ENCODE measurements at regions not wholly inside any gene's neighbourhood (a gene's known extent, or its start where the extent isn't known, plus 50 kb on each side); places are given as distances from the start of the nearest gene placed in this dataset.

DNA sequence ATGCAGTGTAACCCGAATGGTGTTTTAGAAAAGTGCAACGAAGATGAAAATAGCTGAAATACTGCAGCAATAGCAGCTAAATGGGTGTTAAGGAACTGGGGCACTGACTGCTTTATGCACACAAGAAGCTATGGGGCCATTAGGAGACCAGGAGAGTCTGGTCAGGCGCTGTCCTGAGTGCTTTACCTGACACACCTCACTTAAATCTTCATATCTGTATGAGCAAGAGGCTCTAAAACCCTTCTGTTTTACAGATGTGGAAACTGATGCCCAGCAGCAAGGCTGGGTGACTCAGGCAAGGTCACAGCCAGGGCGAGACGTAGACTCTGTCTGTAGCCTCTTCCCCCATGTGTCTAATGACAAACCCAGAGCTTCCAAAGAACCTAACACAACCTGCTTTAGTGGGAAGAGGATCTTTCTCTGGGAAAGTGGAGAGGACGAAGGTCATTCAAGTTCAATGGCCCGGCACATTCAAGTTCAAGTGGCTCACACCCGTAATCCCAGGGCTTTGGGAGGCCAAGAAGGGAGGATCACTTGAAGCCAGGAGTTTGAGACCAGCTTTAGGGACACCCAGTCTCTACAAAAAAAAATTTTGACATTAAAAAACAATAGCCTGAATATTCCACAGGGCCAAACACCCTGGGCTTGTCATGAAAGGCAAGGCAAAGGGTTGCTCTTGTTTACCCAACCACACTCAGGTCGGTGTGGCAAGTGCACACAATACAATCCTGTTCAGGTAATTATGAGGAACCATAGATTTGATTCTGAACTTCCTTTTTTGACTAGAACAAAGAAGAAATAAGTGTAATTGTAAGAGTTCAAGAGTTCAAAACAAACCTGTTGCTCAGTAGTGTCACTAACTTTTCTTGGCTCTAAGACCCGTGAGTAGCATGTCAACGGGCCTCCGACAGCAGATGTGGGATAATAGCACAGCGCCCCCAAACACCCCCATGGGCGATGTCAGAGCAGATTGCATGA is 53.7 kb upstream of the KLF6 start:
- POLR2A ChIA-PET = no interaction called here
- Mint-ChIP-seq H3K4me1 (peaks cover 3% of the 10 kb centered on the region), H3K4me3 (no peak overlapping the region), H3K27me3 (ENCODE audit: low read depth) (no peaks in the 10 kb centered on the region), H3K27ac (no peak overlapping the region), H3K9me3 (no peaks in the 10 kb centered on the region), H3K36me3 (no peaks in the 10 kb centered on the region)
- TF ChIP-seq, protein P1, sequence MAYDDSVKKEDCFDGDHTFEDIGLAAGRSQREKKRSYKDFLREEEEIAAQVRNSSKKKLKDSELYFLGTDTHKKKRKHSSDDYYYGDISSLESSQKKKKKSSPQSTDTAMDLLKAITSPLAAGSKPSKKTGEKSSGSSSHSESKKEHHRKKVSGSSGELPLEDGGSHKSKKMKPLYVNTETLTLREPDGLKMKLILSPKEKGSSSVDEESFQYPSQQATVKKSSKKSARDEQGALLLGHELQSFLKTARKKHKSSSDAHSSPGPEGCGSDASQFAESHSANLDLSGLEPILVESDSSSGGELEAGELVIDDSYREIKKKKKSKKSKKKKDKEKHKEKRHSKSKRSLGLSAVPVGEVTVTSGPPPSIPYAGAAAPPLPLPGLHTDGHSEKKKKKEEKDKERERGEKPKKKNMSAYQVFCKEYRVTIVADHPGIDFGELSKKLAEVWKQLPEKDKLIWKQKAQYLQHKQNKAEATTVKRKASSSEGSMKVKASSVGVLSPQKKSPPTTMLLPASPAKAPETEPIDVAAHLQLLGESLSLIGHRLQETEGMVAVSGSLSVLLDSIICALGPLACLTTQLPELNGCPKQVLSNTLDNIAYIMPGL (CRISPR knock-in tag; IDR thresholded peaks at IDR 0.05) = no peak
- TF ChIP-seq, protein P2, sequence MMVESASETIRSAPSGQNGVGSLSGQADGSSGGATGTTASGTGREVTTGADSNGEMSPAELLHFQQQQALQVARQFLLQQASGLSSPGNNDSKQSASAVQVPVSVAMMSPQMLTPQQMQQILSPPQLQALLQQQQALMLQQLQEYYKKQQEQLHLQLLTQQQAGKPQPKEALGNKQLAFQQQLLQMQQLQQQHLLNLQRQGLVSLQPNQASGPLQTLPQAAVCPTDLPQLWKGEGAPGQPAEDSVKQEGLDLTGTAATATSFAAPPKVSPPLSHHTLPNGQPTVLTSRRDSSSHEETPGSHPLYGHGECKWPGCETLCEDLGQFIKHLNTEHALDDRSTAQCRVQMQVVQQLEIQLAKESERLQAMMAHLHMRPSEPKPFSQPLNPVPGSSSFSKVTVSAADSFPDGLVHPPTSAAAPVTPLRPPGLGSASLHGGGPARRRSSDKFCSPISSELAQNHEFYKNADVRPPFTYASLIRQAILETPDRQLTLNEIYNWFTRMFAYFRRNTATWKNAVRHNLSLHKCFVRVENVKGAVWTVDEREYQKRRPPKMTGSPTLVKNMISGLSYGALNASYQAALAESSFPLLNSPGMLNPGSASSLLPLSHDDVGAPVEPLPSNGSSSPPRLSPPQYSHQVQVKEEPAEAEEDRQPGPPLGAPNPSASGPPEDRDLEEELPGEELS (CRISPR knock-in tag; IDR thresholded peaks at IDR 0.05) = no peak
- TF ChIP-seq OVOL2 (CRISPR knock-in tag; IDR thresholded peaks at IDR 0.05; ENCODE audit: borderline replicate concordance) = no peak
- TF ChIP-seq, protein P3, sequence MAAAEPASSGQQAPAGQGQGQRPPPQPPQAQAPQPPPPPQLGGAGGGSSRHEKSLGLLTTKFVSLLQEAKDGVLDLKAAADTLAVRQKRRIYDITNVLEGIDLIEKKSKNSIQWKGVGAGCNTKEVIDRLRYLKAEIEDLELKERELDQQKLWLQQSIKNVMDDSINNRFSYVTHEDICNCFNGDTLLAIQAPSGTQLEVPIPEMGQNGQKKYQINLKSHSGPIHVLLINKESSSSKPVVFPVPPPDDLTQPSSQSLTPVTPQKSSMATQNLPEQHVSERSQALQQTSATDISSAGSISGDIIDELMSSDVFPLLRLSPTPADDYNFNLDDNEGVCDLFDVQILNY (CRISPR knock-in tag; IDR thresholded peaks at IDR 0.05) = no peak
- TF ChIP-seq FOXP1 (CRISPR knock-in tag; IDR thresholded peaks at IDR 0.05; ENCODE audit: borderline replicate concordance) = no peak
- TF ChIP-seq, protein P4, sequence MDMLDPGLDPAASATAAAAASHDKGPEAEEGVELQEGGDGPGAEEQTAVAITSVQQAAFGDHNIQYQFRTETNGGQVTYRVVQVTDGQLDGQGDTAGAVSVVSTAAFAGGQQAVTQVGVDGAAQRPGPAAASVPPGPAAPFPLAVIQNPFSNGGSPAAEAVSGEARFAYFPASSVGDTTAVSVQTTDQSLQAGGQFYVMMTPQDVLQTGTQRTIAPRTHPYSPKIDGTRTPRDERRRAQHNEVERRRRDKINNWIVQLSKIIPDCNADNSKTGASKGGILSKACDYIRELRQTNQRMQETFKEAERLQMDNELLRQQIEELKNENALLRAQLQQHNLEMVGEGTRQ (CRISPR knock-in tag; IDR thresholded peaks at IDR 0.05) = no peak
- TF ChIP-seq ZBTB21 (CRISPR knock-in tag; IDR thresholded peaks at IDR 0.05; ENCODE audit: borderline replicate concordance) = no peak
- TF ChIP-seq, protein P5, sequence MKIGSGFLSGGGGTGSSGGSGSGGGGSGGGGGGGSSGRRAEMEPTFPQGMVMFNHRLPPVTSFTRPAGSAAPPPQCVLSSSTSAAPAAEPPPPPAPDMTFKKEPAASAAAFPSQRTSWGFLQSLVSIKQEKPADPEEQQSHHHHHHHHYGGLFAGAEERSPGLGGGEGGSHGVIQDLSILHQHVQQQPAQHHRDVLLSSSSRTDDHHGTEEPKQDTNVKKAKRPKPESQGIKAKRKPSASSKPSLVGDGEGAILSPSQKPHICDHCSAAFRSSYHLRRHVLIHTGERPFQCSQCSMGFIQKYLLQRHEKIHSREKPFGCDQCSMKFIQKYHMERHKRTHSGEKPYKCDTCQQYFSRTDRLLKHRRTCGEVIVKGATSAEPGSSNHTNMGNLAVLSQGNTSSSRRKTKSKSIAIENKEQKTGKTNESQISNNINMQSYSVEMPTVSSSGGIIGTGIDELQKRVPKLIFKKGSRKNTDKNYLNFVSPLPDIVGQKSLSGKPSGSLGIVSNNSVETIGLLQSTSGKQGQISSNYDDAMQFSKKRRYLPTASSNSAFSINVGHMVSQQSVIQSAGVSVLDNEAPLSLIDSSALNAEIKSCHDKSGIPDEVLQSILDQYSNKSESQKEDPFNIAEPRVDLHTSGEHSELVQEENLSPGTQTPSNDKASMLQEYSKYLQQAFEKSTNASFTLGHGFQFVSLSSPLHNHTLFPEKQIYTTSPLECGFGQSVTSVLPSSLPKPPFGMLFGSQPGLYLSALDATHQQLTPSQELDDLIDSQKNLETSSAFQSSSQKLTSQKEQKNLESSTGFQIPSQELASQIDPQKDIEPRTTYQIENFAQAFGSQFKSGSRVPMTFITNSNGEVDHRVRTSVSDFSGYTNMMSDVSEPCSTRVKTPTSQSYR (CRISPR knock-in tag; IDR thresholded peaks at IDR 0.05) = no peak
- TF ChIP-seq, protein P6, sequence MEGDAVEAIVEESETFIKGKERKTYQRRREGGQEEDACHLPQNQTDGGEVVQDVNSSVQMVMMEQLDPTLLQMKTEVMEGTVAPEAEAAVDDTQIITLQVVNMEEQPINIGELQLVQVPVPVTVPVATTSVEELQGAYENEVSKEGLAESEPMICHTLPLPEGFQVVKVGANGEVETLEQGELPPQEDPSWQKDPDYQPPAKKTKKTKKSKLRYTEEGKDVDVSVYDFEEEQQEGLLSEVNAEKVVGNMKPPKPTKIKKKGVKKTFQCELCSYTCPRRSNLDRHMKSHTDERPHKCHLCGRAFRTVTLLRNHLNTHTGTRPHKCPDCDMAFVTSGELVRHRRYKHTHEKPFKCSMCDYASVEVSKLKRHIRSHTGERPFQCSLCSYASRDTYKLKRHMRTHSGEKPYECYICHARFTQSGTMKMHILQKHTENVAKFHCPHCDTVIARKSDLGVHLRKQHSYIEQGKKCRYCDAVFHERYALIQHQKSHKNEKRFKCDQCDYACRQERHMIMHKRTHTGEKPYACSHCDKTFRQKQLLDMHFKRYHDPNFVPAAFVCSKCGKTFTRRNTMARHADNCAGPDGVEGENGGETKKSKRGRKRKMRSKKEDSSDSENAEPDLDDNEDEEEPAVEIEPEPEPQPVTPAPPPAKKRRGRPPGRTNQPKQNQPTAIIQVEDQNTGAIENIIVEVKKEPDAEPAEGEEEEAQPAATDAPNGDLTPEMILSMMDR (IDR thresholded peaks at IDR 0.05) = no peak
- no peak for TF ChIP-seq ELF4 (CRISPR knock-in tag; IDR thresholded peaks at IDR 0.05; ENCODE audit: low read depth)
- CTCF ChIA-PET = no interaction called here
- ATAC-seq (no peak), DNase-seq (ENCODE audit: low spot score) (no peak)

DNA sequence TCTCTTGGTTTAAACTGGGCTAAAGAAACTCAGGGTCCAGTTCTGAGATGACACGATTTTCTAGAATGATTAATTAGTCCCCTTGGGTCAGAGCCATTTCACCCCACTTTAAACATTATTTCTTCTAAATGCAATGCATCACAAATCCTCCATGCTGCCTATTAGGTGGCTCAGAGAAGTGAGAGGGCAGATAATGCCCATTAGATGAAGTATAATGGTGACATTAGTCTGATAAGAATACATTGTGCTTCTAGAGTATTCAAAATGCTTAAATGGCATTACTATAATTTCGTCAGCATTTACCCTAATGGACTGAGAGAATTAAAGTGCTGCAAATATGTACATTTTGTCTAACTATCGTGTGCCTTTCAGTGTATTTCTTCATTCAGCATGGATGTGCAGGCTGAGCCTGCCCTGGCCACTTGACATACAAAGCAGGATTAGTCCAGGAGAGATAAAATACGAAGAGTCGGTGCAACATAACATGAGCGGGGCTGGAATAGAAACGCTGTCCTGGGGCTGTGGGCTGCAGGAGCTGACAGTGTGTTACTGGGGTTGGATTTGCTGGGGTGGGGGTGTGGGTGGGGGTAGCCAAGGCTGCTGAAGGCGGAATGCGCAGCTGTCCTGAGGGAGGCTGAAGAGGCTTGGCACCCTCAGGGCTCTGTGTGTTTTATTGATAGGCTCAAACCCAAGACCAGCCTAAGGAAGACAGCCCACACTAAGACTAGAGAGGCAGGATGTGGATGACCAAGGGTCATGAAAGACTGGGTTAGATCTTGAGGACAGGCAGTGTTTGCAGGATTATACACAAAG is 52.8 kb upstream of the KLF6 start:
- ATAC-seq (no peak), DNase-seq (ENCODE audit: low spot score) (no peak)
- Mint-ChIP-seq H3K36me3 (no peaks in the 10 kb centered on the region), H3K9me3 (no peaks in the 10 kb centered on the region), H3K27me3 (ENCODE audit: low read depth) (no peaks in the 10 kb centered on the region), H3K27ac (no peak overlapping the region), H3K4me3 (no peak overlapping the region), H3K4me1 (peaks cover 3% of the 10 kb centered on the region)
- CTCF ChIA-PET = no interaction called here
- POLR2A ChIA-PET = no interaction called here
- TF ChIP-seq FOXK1 (CRISPR knock-in tag; IDR thresholded peaks at IDR 0.05) = no peak
- TF ChIP-seq FOXP1 (CRISPR knock-in tag; IDR thresholded peaks at IDR 0.05; ENCODE audit: borderline replicate concordance) = no peak
- TF ChIP-seq, protein P7, sequence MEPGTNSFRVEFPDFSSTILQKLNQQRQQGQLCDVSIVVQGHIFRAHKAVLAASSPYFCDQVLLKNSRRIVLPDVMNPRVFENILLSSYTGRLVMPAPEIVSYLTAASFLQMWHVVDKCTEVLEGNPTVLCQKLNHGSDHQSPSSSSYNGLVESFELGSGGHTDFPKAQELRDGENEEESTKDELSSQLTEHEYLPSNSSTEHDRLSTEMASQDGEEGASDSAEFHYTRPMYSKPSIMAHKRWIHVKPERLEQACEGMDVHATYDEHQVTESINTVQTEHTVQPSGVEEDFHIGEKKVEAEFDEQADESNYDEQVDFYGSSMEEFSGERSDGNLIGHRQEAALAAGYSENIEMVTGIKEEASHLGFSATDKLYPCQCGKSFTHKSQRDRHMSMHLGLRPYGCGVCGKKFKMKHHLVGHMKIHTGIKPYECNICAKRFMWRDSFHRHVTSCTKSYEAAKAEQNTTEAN (CRISPR knock-in tag; IDR thresholded peaks at IDR 0.05) = no peak
- TF ChIP-seq ZNF317 (CRISPR knock-in tag; IDR thresholded peaks at IDR 0.05; ENCODE audit: borderline replicate concordance, low read depth) = no peak
- no peak for TF ChIP-seq HMGA2 (CRISPR knock-in tag; IDR thresholded peaks at IDR 0.05)
- no peak for TF ChIP-seq NR3C1 (CRISPR knock-in tag; conservative IDR thresholded peaks at IDR 0.05; ENCODE audit: low read depth)
- no peak for TF ChIP-seq RELA (CRISPR knock-in tag; IDR thresholded peaks at IDR 0.05; ENCODE audit: borderline replicate concordance)
- TF ChIP-seq TCF7 (CRISPR knock-in tag; IDR thresholded peaks at IDR 0.05; ENCODE audit: low read depth) = no peak
- TF ChIP-seq, protein P8, sequence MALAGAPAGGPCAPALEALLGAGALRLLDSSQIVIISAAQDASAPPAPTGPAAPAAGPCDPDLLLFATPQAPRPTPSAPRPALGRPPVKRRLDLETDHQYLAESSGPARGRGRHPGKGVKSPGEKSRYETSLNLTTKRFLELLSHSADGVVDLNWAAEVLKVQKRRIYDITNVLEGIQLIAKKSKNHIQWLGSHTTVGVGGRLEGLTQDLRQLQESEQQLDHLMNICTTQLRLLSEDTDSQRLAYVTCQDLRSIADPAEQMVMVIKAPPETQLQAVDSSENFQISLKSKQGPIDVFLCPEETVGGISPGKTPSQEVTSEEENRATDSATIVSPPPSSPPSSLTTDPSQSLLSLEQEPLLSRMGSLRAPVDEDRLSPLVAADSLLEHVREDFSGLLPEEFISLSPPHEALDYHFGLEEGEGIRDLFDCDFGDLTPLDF (CRISPR knock-in tag; IDR thresholded peaks at IDR 0.05) = no peak
- TF ChIP-seq GTF2I (CRISPR knock-in tag; conservative IDR thresholded peaks at IDR 0.05) = no peak
